C4-2B (cell line): ENCODE measurements at regions not wholly inside any gene's neighbourhood (a gene's known extent, or its start where the extent isn't known, plus 50 kb on each side); places are given as distances from the start of the nearest gene placed in this dataset.

ENCODE experiments used
- CTCF ChIP-seq: fragments of 450-650 bp; conservative IDR thresholded peaks from 2 replicates; pipeline ENCODE4 v1.5.1; 2017; ENCODE audit warnings: mild to moderate bottlenecking
- ZFX ChIP-seq: fragments of 450-650 bp; IDR thresholded peaks from 2 replicates; pipeline ENCODE4 v1.6.1; 2017

GRCh38 chr2:129431881-129432280, 547.6 kb upstream of the RAB6C start:
- TF ChIP-seq CTCF = no peak
- no peak for TF ChIP-seq ZFX
